Testis (tissue), 2 donors: ENCODE measurements at regions not wholly inside any gene's neighbourhood (a gene's known extent, or its start where the extent isn't known, plus 50 kb on each side); places are given as distances from the start of the nearest gene placed in this dataset.

ENCODE experiments used
- DNase-seq: peaks from one replicate; pipeline ENCODE4 v3.0.0-alpha.2; 2019
- H3K27ac ChIP-seq, 2 donors: fragments of 200-600 bp; sonication (generic); one replicate each; pipeline ENCODE4 v1.5.1; 2019
- H3K27me3 ChIP-seq: fragments of 200-600 bp; sonication (generic); one replicate; pipeline ENCODE4 v1.5.1; 2019
- H3K36me3 ChIP-seq: fragments of 200-600 bp; sonication (generic); one replicate; pipeline ENCODE4 v1.5.1; 2017; ENCODE audit warnings: low read depth; ENCODE audit errors: missing control alignments
- H3K4me1 ChIP-seq: fragments of 200-600 bp; sonication (generic); one replicate; pipeline ENCODE4 v1.5.1; 2019
- H3K4me3 ChIP-seq, 2 donors: fragments of 200-600 bp; sonication (generic); one replicate each; pipeline ENCODE4 v1.5.1; 2017 to 2019
- H3K9me3 ChIP-seq: fragments of 200-600 bp; sonication (generic); one replicate; pipeline ENCODE4 v1.5.1; 2017
- CTCF ChIP-seq, 3 experiments: fragments of 450-650 bp in 2 of 3; fragments of 200-600 bp in 1 of 3; sonication (generic) in 1 of 3; IDR thresholded peaks; one replicate each; pipeline ENCODE4 v1.5.1; 2016 to 2019; ENCODE audit warnings: antibody characterized with exemption in 3 of 3, mild to moderate bottlenecking in 2 of 3, moderate library complexity in 1 of 3
- POLR2A ChIP-seq: fragments of 450-650 bp; IDR thresholded peaks from one replicate; pipeline ENCODE4 v1.6.1; 2017; ENCODE audit warnings: antibody characterized with exemption, mild to moderate bottlenecking, moderate library complexity
- WGBS, 2 donors: methylation state at CpG; one replicate each; pipeline ENCODE4 v1.1.5; 2018; 5-methylcytosine and 5-hydroxymethylcytosine counted together
- intact Hi-C: fragments of 100-400 bp; cut with DNase I; formaldehyde crosslinking; loops from one replicate; pipeline ENCODE4 v1.15.1; 2023; ENCODE audit warnings: low total_unique reads

DNA sequence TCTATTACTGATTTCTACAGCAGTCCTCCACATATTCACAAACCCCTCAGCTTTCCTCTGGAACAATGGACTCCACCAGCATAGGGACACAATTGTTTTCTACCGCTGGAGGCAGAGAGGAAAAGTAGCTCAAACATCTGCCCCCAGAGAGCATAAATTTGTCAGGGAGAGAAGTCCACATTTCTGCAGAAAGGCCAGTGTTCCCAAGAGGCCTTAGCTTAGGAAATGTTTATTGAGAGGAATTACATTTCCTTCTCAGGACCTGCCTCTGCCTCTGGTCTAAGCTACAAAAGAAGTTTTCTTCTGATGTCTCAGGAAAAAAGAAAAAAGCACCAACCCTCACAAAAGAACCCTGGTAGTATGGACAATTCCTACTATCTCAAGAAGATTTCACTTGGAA is 217.8 kb upstream of the BMP4 start:
- no peaks in the 10 kb centered on the region for H3K36me3 ChIP-seq
- WGBS, 2 donors: 33 to 64% methylated on average over 1 of the region's 1 CpG
- intact Hi-C loops: no loop called here
- DNase-seq: no peak
- no peaks in the 10 kb centered on the region for H3K9me3 ChIP-seq
- no peak for TF ChIP-seq CTCF (IDR thresholded peaks at IDR 0.05)
- TF ChIP-seq POLR2A: no peak
- no peak overlapping the region for H3K4me3 ChIP-seq
- no peak overlapping the region for H3K27ac ChIP-seq
- peaks cover 6% of the 10 kb centered on the region for H3K4me1 ChIP-seq
- H3K27me3 ChIP-seq: no peaks in the 10 kb centered on the region

- peak; percentile 84 to 91 (median 89) for TF ChIP-seq CTCF (IDR thresholded peaks at IDR 0.05)
- no peak for TF ChIP-seq POLR2A
- no peaks in the 10 kb centered on the region for H3K27me3 ChIP-seq
- intact Hi-C loops: no loop called here
- 25 to 32% methylated on average over 4 of the region's 4 CpGs for WGBS, 2 donors
- no peaks in the 10 kb centered on the region for H3K36me3 ChIP-seq
- no peak overlapping the region for H3K4me3 ChIP-seq
- peaks cover 6% of the 10 kb centered on the region for H3K4me1 ChIP-seq
- DNase-seq: peak; percentile 85
- H3K9me3 ChIP-seq: no peaks in the 10 kb centered on the region
- no peak overlapping the region for H3K27ac ChIP-seq
Observed at GRCh38 chr14:54175298-54175942, 218.8 kb upstream of the BMP4 start.

- intact Hi-C loops: no loop called here
Observed at GRCh38 chr14:54177019-54177418, 219.8 kb upstream of the CDKN3 start.

GRCh38 chr14:54177641-54178621 is 218.9 kb upstream of the CDKN3 start:
- TF ChIP-seq POLR2A (no peak), CTCF (IDR thresholded peaks at IDR 0.05) (no peak)
- intact Hi-C loops: no loop called here
- Histone ChIP-seq H3K4me1 (peaks cover 6% of the 10 kb centered on the region), H3K36me3 (no peaks in the 10 kb centered on the region), H3K9me3 (no peaks in the 10 kb centered on the region), H3K27ac (no peak overlapping the region), H3K4me3 (no peak overlapping the region), H3K27me3 (no peaks in the 10 kb centered on the region)
- 71% methylated on average over 9 of the region's 9 CpGs for WGBS, 2 donors
- DNase-seq: no peak

More at GRCh38 chr14:54177019-54177418, 219.8 kb upstream of the CDKN3 start:
- Histone ChIP-seq H3K9me3 (no peaks in the 10 kb centered on the region), H3K4me1 (peaks cover 6% of the 10 kb centered on the region), H3K27me3 (no peaks in the 10 kb centered on the region), H3K4me3 (no peak overlapping the region), H3K27ac (no peak overlapping the region), H3K36me3 (no peaks in the 10 kb centered on the region)
- WGBS, 2 donors: 67 to 83% methylated on average over 3 of the region's 3 CpGs
- DNase-seq: no peak
- no peak for TF ChIP-seq POLR2A
- TF ChIP-seq CTCF (IDR thresholded peaks at IDR 0.05): no peak
